ENCODE measurements at regions not wholly inside any gene's neighbourhood (a gene's known extent, or its start where the extent isn't known, plus 50 kb on each side); places are given as distances from the start of the nearest gene placed in this dataset.
"Not testable (repeated sequence)": the region's sequence is repeated elsewhere in the genome, so short reads cannot be mapped to it uniquely, and the experiment has no call there.

GRCh38 chr15:26037369-26037768 is 174.2 kb upstream of the ATP10A start:
- DNase-seq (ENCODE audit: low read depth, low spot score), result no peak
- TF ChIP-seq, protein P1, sequence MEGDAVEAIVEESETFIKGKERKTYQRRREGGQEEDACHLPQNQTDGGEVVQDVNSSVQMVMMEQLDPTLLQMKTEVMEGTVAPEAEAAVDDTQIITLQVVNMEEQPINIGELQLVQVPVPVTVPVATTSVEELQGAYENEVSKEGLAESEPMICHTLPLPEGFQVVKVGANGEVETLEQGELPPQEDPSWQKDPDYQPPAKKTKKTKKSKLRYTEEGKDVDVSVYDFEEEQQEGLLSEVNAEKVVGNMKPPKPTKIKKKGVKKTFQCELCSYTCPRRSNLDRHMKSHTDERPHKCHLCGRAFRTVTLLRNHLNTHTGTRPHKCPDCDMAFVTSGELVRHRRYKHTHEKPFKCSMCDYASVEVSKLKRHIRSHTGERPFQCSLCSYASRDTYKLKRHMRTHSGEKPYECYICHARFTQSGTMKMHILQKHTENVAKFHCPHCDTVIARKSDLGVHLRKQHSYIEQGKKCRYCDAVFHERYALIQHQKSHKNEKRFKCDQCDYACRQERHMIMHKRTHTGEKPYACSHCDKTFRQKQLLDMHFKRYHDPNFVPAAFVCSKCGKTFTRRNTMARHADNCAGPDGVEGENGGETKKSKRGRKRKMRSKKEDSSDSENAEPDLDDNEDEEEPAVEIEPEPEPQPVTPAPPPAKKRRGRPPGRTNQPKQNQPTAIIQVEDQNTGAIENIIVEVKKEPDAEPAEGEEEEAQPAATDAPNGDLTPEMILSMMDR (IDR thresholded peaks at IDR 0.05; ENCODE audit: low read depth, low read length), result no peak
- in situ Hi-C loops (cut with HindIII; ENCODE audit: low sequenced_read_pairs), result no loop called here
- H3K4me3 ChIP-seq (ENCODE audit: low read depth, low read length), result no peak overlapping the region

DNA sequence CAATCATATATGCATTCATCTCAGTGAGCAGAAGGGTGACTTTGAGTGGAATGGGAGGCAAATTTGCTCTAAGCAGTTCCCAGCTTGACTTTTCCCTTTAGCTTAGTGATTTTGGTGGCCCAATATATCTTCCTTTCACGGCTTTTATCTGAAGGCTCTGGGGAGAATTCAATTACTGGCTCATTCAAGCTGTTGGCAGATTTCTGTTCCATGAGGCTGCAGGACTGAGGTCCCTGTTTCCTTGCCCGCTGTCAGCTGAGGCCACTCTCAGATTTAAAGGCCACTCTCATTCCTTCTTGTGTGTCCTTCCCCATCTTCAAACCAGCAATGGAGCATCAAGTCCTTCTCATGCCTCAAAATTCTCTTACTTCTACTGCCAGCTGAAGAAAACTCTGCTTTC is 170.4 kb upstream of the ATP10A start:
- H3K4me3 ChIP-seq (ENCODE audit: low read depth, low read length), result no peak overlapping the region
- TF ChIP-seq, protein P1 (IDR thresholded peaks at IDR 0.05; ENCODE audit: low read depth, low read length), result no peak
- in situ Hi-C loops (cut with HindIII; ENCODE audit: low sequenced_read_pairs), result no loop called here
- DNase-seq (ENCODE audit: low read depth, low spot score), result no peak

- TF ChIP-seq, protein P1 (IDR thresholded peaks at IDR 0.05; ENCODE audit: low read depth, low read length), result no peak
- no peak for DNase-seq (ENCODE audit: low read depth, low spot score)
- no peak overlapping the region for H3K4me3 ChIP-seq (ENCODE audit: low read depth, low read length)
- in situ Hi-C loops (cut with HindIII; ENCODE audit: low sequenced_read_pairs), result no loop called here
Observed at GRCh38 chr15:26032162-26032846, 169.2 kb upstream of the ATP10A start.

- DNase-seq (ENCODE audit: low read depth, low spot score); in situ Hi-C loops (cut with HindIII; ENCODE audit: low sequenced_read_pairs); H3K4me3 ChIP-seq (ENCODE audit: low read depth, low read length): not testable (repeated sequence)
Observed at GRCh38 chr15:26029586-26029985, 166.5 kb upstream of the ATP10A start.

- DNase-seq (ENCODE audit: low read depth, low spot score), result no peak
- no peak overlapping the region for H3K4me3 ChIP-seq (ENCODE audit: low read depth, low read length)
- TF ChIP-seq, protein P1 (IDR thresholded peaks at IDR 0.05; ENCODE audit: low read depth, low read length), result no peak
- in situ Hi-C loops (cut with HindIII; ENCODE audit: low sequenced_read_pairs), result no loop called here
Observed at GRCh38 chr15:26029146-26029545, 166.0 kb upstream of the ATP10A start.

- no peak for DNase-seq (ENCODE audit: low read depth, low spot score)
- H3K4me3 ChIP-seq (ENCODE audit: low read depth, low read length), result no peak overlapping the region
- TF ChIP-seq, protein P1 (IDR thresholded peaks at IDR 0.05; ENCODE audit: low read depth, low read length), result no peak
- in situ Hi-C loops (cut with HindIII; ENCODE audit: low sequenced_read_pairs), result no loop called here
Observed at GRCh38 chr15:26028086-26028740, 165.1 kb upstream of the ATP10A start.

DNA sequence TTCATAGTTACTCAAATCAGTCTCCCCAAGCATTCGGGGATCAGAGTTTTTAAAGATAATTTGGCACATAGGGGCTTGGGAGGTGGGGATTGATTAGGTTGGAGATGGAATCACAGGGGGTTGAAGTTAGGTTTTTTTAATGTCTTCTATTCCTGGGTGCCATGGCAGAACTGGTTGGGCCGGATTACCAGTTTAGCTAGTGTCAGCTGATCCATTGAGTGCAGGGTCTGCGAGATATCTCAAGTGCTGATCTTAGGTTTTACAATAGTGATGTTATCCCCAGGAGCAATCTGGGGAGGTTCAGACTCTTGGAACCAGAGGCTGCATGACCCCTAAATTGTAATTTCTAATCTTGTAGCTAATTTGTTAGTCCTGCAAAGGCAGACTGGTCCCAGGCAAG is 163.5 kb upstream of the ATP10A start:
- H3K4me3 ChIP-seq (ENCODE audit: low read depth, low read length); in situ Hi-C loops (cut with HindIII; ENCODE audit: low sequenced_read_pairs); DNase-seq (ENCODE audit: low read depth, low spot score): not testable (repeated sequence)
